ENCODE measurements at regions not wholly inside any gene's neighbourhood (a gene's known extent, or its start where the extent isn't known, plus 50 kb on each side); places are given as distances from the start of the nearest gene placed in this dataset.

- DNase-seq, result no peak
These were observed 129.1 kb upstream of the AFF2 start for GRCh38 chrX:148371291-148371690.

- no peak for DNase-seq
These were observed 127.5 kb upstream of the AFF2 start for GRCh38 chrX:148372925-148373324.

DNA sequence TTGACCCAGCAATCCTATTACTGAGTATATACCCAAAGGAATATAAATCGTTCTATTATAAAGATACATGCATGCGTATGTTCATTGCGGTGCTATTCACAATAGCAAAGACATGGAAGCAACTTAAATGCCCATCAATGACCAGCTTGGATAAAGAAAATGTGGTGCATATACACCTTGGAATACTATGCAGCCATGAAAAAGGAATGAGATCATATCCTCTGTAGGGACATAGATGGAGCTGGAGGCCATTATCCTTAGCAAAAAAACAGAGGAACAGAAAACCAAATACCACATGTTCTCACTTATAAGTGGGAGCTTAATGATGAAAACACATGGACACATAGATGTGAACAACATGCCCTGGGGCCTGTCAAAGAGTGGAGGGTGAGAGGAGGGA is 124.1 kb upstream of the AFF2 start:
- no peak for DNase-seq

GRCh38 chrX:148380107-148380506 is 120.3 kb upstream of the AFF2 start:
- no peak for DNase-seq

DNA sequence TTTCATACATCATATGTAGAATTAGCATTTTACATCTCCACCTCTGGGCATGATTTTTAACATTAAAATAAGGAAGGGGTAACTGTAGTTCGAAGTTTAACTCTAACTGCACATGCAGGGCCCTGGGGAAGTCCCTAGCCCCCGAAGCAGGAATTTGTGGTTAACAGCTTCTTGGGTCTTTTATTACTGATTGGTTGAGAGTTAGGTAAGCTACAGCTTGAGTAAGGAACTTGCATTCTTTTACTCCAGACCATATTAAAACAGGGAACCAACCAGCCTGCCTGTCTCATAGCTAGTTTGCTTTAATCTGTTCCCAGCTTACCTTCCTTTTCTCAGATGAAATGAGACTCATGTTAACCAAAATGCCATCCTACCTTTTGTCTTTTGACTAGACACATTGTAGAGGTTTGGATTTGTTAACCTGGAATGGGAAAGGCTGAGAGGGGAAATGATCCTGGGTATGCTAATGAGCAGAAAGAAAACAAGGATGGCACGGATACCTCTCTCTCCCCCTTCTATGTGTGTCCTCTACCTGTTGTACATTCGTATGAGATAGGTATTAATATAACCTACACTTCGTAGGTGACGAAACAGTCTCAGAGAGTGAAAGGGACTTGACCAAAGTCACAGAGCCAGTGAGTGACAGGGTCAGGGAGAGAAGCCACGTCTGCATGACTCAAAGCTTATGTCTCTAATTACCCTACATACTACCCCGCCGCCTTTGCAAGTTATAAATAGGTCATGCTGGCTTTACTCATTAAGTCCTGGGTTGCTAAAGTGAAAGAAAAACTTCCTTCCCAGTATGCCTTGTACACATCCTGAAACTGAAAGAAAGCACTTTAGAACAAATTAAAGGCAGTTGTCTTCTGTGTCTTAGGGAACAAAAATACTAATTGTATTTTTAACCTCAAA is 119.5 kb upstream of the AFF2 start:
- no peak for DNase-seq

DNA sequence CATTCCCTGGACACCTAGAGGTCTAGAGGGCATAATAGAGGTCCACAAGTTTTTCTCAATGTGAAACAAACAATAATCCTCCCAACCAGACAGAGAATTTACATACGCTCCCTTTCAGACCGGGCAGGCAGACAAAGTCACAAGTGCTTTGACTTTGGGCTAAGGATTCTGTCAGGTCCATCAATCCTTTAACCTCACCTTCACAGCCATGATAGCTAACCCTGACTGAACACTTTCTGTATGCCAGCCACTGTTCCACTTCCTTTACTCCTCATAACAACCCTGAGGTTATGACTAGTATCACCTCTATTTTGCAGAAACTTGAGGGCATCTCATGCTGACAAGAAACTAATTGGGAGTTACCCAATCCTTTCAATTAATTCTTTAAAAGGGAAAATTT is 118.8 kb upstream of the AFF2 start:
- DNase-seq, result no peak

DNA sequence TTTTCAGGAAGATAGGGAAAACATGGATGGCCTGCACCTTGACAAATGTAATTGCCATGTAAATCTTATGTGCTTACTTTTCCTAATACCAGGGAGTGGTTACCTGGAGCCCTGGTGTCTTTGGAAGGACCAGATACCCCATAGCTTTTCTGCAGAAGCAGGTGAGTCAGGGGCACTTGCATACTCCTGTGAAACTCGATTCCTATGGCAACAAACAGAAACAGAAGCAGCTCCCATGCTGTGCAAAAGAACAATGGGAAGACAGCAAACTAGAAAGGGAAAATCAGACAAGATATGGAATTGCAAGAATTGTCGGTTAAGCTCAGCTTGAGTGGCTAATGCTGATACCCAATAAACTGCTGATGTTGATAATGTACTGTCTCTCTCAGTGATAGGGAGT is 117.4 kb upstream of the AFF2 start:
- no peak for DNase-seq

DNA sequence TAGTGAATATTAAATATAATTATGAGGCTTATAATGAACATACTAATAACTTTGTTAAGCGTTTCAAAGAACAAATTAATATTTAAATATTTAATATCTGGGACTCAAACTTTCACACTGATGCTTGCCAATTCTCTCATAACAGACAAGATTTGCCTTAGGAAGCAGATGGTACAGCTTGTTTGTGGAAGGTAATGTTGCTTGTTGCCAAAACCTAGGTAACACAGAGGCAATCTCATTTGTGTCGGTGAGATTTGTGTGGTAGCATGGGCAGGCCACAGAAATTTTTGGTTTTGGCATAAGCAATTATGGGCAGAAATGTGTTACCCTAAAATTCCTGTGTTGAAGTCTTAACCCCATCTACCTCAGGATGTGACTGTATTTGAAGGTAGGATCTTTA is 114.9 kb upstream of the AFF2 start:
- DNase-seq, result no peak

- no peak for DNase-seq
These were observed 110.8 kb upstream of the AFF2 start for GRCh38 chrX:148389629-148390028.

DNA sequence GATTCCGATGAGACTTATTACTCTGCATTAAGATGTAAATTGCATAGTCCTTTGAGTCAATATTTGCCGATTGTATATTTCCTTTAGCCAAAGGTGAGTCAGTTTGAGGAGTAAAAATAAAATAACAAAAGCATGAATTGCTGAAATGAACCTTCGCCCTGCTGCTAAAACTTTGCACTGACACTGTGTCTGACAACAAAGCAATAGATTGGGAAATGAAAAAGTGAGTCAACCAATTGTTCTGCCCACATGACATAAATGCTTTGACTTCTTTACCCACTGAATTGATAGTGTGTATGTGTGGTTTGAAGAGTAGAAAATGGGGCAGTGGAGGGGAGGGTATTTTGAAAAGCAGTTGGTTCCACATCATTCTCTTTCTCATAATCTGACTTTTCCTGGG is 88.4 kb upstream of the AFF2 start:
- DNase-seq, result no peak

DNA sequence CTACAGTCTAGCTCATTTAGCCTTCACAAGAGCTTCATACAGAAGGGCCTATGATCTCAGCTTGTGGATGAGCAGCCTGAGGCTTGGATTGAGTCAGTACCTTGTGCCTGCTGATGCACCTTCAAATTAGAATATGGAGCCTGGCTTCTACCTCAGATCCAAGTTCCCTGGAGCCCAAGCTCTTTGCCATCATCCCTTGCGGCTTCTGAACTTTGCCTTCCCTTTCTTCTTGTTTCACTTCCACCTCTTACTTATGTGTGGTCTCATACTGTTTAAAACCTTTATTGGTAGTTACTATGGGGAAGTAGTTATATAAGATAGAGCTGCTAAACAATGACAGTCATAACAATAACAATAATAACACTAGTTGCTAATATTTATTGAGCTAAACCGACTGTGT is 84.3 kb upstream of the AFF2 start:
- DNase-seq, result no peak

GRCh38 chrX:148416931-148417330 is 83.5 kb upstream of the AFF2 start:
- DNase-seq, result no peak

- DNase-seq, result no peak
These were observed 82.5 kb upstream of the AFF2 start for GRCh38 chrX:148417934-148418333.

GRCh38 chrX:148422526-148422925 is 77.9 kb upstream of the AFF2 start:
- no peak for DNase-seq

- no peak for DNase-seq
These were observed 75.8 kb upstream of the AFF2 start for GRCh38 chrX:148424570-148424969.

- no peak for DNase-seq
These were observed 74.0 kb upstream of the AFF2 start for GRCh38 chrX:148426467-148426866.

DNA sequence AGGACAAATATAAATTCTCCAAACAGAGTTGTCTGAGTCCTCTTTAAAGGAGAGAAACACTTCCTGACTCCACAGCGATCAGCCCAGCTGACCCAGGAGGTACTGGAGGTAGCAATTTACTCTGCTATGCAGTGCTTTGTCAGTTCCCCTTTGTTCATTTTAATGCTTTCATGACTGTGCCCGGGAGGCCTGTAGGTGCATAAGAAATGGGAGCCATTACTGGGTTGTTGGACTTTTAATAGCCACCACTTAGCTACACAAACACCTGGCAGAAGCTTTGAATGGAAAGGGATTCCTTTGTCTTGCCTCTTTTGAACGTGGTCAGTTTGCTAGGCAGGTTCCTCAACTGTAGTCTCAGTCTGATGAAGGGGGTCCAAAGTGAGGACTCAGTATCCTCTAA is 59.0 kb upstream of the AFF2 start:
- DNase-seq, result no peak

- DNase-seq, result no peak
These were observed 57.2 kb upstream of the AFF2 start for GRCh38 chrX:148443216-148443615.

DNA sequence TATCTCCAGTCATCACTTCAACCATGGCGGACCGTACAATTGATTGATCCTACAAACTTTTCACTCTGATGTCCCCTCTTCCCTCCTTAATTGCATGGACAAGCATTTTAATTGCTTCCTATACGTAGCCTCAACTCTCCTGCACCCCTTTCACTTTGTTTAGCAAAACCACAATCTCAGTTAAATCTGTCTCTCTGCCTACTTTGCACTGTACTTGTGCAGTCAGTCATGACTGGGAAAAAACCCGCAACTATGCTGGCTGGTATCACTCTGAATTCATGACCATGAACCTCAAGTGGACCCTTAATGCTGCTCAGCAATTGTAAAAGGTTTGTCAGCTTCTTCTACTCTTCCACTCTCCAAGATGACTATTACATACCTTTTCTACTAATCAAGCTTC is 51.7 kb upstream of the AFF2 start:
- no peak for DNase-seq
